GM12872 (cell line): ENCODE measurements at regions not wholly inside any gene's neighbourhood (a gene's known extent, or its start where the extent isn't known, plus 50 kb on each side); places are given as distances from the start of the nearest gene placed in this dataset.

ENCODE experiments used
- TF ChIP-seq, protein P1 (sequence below): IDR thresholded peaks from 3 replicates; pipeline ENCODE4 v1.5.1; 2011; ENCODE audit warnings: low read depth, mild to moderate bottlenecking, low read length, moderate library complexity; ENCODE audit not compliant: insufficient read depth

DNA sequence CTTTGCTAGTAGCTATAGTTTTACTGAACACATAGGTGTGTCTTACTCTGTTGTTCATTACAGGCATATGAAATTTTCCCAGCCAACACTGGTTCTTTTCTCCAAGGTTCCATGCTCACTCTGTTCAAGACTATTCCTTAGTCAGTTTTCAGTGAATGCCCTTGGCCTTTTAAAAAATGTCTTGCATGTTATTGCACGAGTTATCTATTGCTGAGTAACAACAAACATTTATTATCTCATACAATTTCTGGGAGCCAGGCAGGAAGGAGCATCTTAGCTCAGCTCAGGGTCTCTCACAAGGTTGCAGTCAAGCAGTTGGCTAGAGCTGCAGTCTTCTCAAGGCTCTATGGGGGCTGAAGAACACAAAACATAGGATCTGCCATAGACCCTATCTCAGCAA lies 223.5 kb downstream of the BTG1 start:
- TF ChIP-seq, protein P1, sequence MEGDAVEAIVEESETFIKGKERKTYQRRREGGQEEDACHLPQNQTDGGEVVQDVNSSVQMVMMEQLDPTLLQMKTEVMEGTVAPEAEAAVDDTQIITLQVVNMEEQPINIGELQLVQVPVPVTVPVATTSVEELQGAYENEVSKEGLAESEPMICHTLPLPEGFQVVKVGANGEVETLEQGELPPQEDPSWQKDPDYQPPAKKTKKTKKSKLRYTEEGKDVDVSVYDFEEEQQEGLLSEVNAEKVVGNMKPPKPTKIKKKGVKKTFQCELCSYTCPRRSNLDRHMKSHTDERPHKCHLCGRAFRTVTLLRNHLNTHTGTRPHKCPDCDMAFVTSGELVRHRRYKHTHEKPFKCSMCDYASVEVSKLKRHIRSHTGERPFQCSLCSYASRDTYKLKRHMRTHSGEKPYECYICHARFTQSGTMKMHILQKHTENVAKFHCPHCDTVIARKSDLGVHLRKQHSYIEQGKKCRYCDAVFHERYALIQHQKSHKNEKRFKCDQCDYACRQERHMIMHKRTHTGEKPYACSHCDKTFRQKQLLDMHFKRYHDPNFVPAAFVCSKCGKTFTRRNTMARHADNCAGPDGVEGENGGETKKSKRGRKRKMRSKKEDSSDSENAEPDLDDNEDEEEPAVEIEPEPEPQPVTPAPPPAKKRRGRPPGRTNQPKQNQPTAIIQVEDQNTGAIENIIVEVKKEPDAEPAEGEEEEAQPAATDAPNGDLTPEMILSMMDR: no peak

GRCh38 chr12:91921555-91921954 lies 224.1 kb downstream of the BTG1 start:
- TF ChIP-seq, protein P1: no peak

- TF ChIP-seq, protein P1: no peak
Measured at GRCh38 chr12:91920741-91921140, 224.9 kb downstream of the BTG1 start.

DNA sequence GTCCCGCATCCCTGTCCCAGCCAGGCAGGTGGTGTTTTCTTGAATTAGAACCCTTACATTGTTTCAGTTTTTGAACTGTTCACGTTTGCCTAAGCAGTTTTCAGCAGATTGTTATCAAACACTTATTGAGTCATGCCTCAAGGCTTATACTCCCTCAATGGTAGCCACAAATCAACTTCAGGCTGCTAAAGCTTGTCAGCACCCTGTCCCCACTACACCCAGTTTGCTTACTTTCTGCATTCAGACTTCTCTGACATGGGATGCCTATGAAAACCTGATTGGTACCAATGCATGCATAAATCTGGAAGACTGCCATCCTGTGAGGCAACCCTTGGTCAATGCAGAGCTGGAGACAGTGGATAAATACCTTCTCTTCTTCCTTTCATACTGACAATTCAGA lies 225.4 kb downstream of the BTG1 start:
- TF ChIP-seq, protein P1: no peak

GRCh38 chr12:91918431-91918830 lies 227.2 kb downstream of the BTG1 start:
- TF ChIP-seq, protein P1: no peak

DNA sequence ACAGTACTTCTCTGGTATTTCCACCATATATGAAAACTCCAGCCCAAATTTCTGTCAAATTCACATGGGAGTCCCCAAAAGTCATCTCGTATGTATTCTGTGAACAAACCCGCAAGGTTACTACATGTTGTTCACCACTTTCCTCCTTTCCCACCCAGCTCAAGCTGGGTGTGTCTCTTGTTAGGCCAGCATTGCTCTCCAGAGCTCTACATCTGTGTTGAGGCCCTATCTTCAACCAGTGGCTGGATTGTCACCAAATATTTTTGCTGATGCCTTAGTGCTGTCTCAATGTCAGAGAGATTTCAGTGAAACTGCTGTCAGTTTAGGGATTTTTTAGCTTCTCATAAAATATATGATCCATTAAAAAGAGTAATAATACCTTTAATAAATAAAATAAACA lies 230.9 kb downstream of the BTG1 start:
- TF ChIP-seq, protein P1: no peak

GRCh38 chr12:91913651-91914050 lies 232.0 kb downstream of the BTG1 start:
- TF ChIP-seq, protein P1: no peak

GRCh38 chr12:91913124-91913523 lies 232.5 kb downstream of the BTG1 start:
- TF ChIP-seq, protein P1: no peak
